NCI-H1436 treated with DMSO at 0.1 percent for 48 hours (cell line): ENCODE measurements at regions not wholly inside any gene's neighbourhood (a gene's known extent, or its start where the extent isn't known, plus 50 kb on each side); places are given as distances from the start of the nearest gene placed in this dataset.
"Not testable (repeated sequence)": the region's sequence is repeated elsewhere in the genome, so short reads cannot be mapped to it uniquely, and the experiment has no call there.

Experiments used
- DNase-seq: peaks from one replicate; lab custom pipeline; 2025; lab: John Stamatoyannopoulos, UW

GRCh38 chr17:77342656-77342990, 201.9 kb downstream of the SEC14L1 start:
- not testable (repeated sequence) for DNase-seq

DNA sequence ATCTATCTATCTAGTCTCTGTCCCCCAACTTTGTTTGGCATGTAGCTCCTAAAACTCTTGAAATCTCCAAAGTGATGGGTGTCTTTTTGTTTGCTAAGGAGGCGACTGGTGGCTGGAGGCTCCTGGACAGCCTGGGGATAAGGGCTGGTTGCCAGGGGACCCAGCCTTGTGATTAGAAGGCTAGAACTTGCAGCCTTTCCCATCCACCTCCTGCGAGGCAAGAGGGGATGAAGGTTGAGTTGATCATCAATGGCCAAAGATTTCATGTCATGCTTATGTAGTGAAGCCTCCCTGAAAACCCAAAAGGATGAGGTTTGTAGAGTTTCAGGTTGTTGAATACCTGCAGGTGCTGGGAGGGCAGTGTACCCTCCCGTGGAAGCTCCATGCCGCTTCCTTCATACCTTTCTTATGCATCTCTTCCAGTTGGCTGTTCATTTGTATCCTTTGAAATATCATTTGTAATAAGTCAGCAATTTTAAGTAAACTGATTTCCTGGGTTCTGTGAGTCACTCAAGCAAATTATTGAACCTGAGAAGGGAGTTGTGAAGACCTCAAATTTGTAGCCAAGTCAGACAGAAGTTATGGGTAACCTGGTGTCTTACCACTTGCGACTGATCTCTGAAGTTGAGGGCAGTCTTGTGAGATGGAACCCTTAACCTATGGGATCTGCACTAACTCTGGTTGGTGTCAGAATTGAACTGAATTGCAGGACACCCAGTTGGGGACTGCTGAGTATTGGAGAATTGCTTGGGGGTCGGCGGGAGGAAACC, 202.4 kb downstream of the SEC14L1 start:
- no peak for DNase-seq

DNA sequence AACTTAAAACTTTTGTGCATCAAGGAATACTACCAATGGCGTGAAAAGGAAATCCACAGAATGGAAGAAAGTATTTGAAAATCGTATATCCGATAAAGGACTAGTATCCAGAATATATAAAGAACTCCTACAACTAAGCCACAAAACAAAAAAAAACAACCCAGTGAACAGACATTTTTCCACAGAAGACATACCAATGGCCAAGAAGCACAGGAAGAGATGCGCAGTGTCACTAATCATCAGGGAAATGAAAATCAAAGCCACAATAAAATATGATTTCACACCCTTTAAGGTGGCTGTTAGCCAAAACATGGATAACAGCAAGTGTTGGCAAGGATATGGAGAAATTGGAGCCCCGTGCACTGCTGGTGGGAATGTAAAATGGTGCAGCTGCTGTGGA, 203.3 kb downstream of the SEC14L1 start:
- no peak for DNase-seq

DNA sequence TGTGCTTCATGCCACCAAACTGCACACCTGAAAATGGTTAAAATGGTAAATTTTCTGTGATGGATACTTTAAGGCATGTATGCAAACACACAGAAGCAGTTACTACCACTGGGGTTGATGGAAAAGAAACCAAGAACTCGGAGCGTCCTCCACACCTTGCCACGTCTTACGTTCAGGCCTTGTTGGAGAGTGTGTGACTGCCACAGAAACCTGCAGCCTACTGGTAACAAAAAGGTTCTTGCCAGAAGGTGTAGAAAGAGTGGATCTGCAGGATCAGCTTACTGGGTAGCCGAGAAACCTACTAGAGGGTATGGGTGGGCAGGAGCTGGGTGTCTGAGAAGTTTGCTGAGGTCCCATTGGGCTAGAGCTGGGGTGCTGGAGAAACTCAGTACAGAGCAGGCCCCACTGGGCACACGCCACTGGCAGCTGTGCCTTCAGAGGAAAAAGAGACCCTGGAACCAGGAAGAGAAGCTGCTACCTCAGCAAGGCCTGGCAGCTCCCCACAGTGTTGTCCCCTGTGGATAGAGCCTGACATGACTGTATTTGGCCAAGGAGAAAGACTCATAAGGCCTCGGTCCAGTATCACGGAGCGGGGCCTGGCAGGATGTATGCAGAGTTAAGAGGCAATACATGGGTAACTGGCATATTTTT, 204.6 kb downstream of the SEC14L1 start:
- DNase-seq, result no peak

- DNase-seq, result no peak
Observed at GRCh38 chr17:77346765-77347164, 206.0 kb downstream of the SEC14L1 start.

GRCh38 chr17:77347544-77347943, 206.8 kb downstream of the SEC14L1 start:
- no peak for DNase-seq

DNA sequence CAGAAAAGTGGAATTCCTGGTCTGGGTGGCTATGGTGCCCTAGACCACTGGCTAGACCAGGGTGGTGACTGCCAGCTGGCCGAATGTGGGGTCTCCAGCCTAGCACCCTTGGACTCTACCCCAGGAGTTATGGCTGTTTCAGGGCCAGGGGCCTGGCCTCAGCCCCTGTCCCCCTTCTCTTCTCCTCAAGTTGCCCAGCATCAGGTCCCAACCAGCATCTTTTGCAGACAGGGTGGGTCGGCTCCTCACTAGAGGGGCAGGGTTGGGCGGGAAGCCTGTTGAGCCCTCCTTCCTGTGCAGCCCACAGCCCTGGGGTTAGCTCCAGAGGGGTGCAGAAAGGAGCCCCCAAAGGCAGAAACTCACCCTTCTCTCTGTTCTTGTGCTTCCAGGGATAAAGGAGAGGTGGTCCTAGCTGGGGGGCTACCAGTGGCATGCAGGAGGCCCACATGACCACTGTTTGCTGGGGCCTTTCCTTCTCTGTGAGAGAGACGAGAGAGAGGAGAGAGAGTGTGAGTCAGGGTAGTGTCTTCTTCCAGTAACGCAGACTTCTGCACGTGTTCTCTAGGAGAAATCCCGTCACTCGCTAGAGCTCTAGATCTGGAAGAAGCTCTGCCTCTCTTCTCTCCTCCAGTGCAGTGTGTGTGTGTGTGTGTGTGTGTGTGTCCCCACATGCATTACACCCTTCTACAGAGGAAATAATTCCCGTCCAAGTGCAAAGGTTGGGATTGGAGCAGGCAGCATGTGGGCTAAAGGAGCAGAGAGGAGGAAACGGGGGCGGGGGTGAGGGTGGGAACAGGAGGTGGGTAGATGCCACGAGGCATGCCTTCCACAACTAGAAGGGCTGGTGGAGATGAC, 209.4 kb downstream of the SEC14L1 start:
- no peak for DNase-seq

DNA sequence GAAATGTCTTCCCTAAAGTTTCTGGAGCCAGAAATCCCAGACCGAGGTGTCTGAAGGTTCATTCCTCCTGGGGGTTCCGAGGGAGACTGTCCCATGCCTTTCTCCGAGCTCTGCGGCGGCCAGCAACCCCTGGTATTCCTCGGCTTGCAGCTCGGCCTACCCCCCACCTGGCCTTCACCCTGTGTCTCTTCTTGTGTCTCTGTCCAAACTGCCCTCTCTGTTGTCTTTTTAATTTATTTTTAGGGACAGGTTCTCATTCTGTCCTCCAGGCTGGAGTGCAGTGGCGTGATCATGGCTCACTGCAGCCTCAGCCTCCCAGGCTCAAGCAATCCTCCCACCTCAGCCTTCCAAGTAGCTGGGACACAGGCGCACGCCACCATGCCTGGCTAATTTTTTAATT, 211.7 kb downstream of the SEC14L1 start:
- DNase-seq, result no peak

- DNase-seq, result no peak
Observed at GRCh38 chr17:77352996-77353395, 212.2 kb downstream of the SEC14L1 start.

GRCh38 chr17:77353684-77354419, 213.1 kb downstream of the SEC14L1 start:
- DNase-seq, result no peak

GRCh38 chr17:77354420-77354669, 213.6 kb downstream of the SEC14L1 start:
- DNase-seq, result no peak

- DNase-seq, result no peak
Observed at GRCh38 chr17:77354670-77355455, 214.1 kb downstream of the SEC14L1 start.

DNA sequence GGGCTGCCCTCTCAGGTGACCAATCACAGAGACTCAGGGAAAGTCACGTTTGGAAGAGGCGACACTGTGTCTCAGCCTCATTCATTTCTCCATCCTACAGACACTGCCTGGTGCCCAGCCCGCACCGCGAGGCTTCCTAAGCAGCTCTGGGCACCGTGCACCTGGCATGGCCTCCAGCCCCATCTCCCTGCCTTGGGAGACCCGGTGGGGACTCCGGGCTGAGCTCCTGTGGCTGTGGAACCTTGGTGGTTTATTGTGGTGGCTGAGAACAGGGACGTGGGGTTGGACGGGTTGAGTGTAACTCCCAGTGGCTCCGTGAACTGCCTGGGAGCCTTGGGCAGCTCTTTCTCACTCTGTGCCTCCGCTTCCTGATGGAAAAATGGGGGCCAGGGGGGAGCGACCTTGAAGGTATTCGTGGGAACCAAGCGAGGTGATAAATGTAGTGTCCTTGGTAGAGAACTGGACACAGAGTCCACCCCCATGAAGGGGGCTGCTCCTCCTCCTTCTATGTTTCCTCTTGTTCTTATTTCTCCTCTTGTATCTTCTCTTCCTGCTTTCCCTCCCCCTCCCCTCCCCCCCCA, 215.4 kb downstream of the SEC14L1 start:
- no peak for DNase-seq

DNA sequence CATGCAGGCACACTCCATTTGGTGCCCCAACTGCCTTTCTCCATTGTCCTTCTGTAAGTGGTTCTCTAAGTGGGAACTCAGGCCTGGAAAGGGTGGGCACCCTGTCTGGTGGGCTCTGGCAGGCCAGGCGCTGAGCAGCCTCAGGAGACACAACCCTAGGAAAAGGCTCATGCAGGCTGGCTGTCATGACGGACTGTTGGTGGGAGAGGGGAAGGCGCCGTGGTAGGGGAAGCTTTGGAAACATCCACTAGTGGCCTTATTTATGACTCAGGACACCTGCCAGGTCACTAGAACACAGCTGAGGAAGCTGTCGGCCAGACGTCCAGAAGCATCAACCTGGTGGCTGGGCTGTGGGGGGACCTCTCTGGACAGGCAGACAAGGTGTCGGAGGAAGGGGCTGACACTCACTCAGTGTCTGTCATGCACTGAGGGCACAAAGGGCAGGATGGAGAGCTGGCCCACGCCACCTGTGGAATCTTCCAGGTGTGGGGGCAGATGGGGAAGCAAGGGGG, 216.0 kb downstream of the SEC14L1 start:
- DNase-seq, result no peak

DNA sequence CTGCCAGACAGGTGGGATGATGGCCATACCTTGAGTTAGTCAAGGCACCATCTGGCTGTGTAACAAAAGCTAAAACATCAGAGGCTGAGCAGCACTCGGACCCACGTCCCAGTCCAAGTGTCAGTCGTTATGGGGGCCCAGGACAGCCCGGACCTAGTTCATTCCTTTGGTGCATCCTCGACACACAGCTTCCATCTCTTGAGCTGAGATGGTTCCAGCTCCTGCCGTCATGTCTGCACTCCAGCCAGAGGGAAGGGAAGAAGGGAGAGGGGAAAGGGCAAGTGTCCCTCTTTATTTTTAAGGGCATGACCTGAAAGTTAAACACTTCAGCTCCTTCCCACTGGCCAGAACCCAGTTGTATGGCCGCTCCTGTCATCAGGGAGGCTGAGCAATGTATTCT, 218.0 kb downstream of the SEC14L1 start:
- no peak for DNase-seq

DNA sequence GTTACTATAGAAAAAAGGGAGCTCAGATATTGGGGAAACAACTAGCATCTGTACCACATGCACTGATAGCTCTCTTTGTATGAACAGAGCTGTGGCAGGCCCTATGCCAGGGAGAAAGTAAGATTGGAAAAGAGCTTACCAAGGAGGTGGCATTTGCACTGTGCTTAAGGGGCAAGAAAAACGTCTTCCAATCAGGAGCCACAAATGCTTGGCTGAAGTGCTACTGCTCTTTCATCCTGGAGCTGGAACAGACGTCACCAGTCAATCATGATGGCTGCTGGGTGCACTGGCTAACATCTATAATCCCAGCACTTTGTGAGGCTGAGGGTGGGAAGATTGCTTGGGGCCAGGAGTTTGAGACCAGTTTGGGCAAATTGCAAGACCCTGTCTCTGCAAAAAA, 218.5 kb downstream of the SEC14L1 start:
- DNase-seq, result no peak

GRCh38 chr17:77361986-77362620, 221.3 kb downstream of the SEC14L1 start:
- DNase-seq, result no peak

- DNase-seq, result no peak
Observed at GRCh38 chr17:77363821-77364361, 223.1 kb downstream of the SEC14L1 start.

- DNase-seq, result no peak
Observed at GRCh38 chr17:77364381-77364911, 223.7 kb downstream of the SEC14L1 start.

- DNase-seq, result no peak
Observed at GRCh38 chr17:77364941-77365583, 224.3 kb downstream of the SEC14L1 start.
